Aorta (tissue), 5 donors: ENCODE measurements at regions not wholly inside any gene's neighbourhood (a gene's known extent, or its start where the extent isn't known, plus 50 kb on each side); places are given as distances from the start of the nearest gene placed in this dataset.

Experiments
- ATAC-seq: fragments of 200-7000 bp; cut with Tn5 transposase; one replicate; pipeline ENCODE4 v1.9.1; 2022; ENCODE audit warnings: moderate library complexity; ENCODE audit not compliant: low FRiP score
- DNase-seq, 2 donors: peaks; one replicate each; pipeline ENCODE4 v3.0.0-alpha.2; 2020
- H3K27ac ChIP-seq, 2 donors: one replicate each; pipeline ENCODE4 v1.5.1; 2013; ENCODE audit warnings: low read length in 2 of 2, mild to moderate bottlenecking in 2 of 2, moderate library complexity in 2 of 2, control low read depth in 1 of 2, inconsistent platforms in 1 of 2, low read depth in 1 of 2
- H3K27me3 ChIP-seq, 2 donors: one replicate each; pipeline ENCODE4 v1.6.1; 2013; ENCODE audit warnings: control low read depth in 1 of 2, low read length in 1 of 2, mild to moderate bottlenecking in 1 of 2, moderate library complexity in 1 of 2; ENCODE audit not compliant: insufficient read depth in 2 of 2, control insufficient read depth in 1 of 2
- H3K36me3 ChIP-seq, 2 donors: one replicate each; pipeline ENCODE4 v1.6.1; 2013; ENCODE audit warnings: control low read depth in 1 of 2, low read length in 1 of 2, mild to moderate bottlenecking in 1 of 2; ENCODE audit not compliant: insufficient read depth in 2 of 2, control insufficient read depth in 1 of 2
- H3K4me1 ChIP-seq, 2 donors: one replicate each; pipeline ENCODE4 v1.6.1; 2013; ENCODE audit warnings: low read length in 2 of 2, control low read depth in 1 of 2, mild to moderate bottlenecking in 1 of 2, moderate library complexity in 1 of 2; ENCODE audit not compliant: insufficient read depth in 2 of 2, control insufficient read depth in 1 of 2
- H3K4me3 ChIP-seq, 2 donors: one replicate each; pipeline ENCODE4 v1.5.1; 2013; ENCODE audit warnings: low read length in 2 of 2, control low read depth in 1 of 2, mild to moderate bottlenecking in 1 of 2
- H3K9me3 ChIP-seq: one replicate; pipeline ENCODE4 v1.6.1; 2013; ENCODE audit warnings: mild to moderate bottlenecking, low read length; ENCODE audit not compliant: control insufficient read depth
- WGBS, 2 donors: extraction: QIAGEN DNeasy Blood & Tissue Kit; methylation state at CpG; one replicate each; pipeline ENCODE4 v1.1.7; 2013; 5-methylcytosine and 5-hydroxymethylcytosine counted together
- intact Hi-C, 2 donors: fragments of 100-400 bp; cut with DNase I; formaldehyde crosslinking; loops; one replicate each; pipeline versions ENCODE4 v1.14.2 to v1.15.0; 2022
- donor health status: healthy with polysubstance abuse.
- donor health status: Bipolar disorder and iron deficiency.
- donor health status: DM: no; HTN: no; CAD: no.
- donor health status: DM: no; HTN: no; CAD: no.
- donor health status: DM: yes; HTN: yes; CAD: no.

DNA sequence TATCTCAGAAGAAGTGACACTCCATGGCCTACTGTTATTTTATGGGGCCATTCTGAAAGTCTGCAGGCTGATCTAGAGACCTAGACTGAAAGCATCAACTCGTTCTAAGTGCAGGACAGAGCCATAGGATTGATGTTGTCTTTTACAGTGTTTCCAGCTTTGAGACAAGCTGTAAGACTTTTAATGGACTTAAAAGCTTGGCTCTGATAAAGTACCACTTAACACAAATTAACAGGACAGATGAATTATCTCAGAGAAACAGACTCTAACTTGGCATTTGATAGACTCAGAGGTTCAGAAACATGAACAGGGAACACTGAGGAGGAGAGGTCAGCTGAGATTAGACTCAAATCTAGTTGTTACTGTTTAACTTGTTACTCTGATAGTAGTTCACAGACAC, 203.2 kb downstream of the TLR4 start:
- ATAC-seq: no peak
- H3K9me3 ChIP-seq: peaks cover 1% of the 10 kb centered on the region
- no peak overlapping the region for H3K4me3 ChIP-seq
- H3K27me3 ChIP-seq: no peaks in the 10 kb centered on the region
- no peak for DNase-seq
- no peak overlapping the region for H3K27ac ChIP-seq
- WGBS, 2 donors: 14 to 22% methylated on average over 1 of the region's 1 CpG
- H3K4me1 ChIP-seq: no peaks in the 10 kb centered on the region
- intact Hi-C loops: no loop called here
- H3K36me3 ChIP-seq: no peaks in the 10 kb centered on the region

DNA sequence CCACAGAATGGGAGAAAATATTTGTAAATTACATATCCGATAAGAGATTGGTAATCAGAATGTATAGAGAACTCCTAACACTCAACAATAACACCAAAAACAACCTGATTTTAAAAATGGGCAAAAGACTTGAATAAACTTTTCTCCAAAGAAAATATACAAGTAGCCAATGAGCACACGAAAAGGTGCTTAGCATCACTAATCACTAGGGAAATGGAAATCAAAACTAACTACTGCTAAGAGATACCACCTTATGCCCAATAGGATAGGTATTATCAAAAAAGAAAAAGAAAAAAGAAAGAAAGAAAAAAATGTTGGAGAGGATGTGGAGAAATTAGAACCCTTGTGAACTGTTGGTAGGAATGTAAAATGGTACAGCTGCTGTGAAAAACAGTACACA, 212.1 kb downstream of the TLR4 start:
- ATAC-seq: no peak
- 73 to 79% methylated on average over 2 of the region's 2 CpGs for WGBS, 2 donors
- intact Hi-C loops: no loop called here
- DNase-seq: no peak
- no peaks in the 10 kb centered on the region for H3K4me1 ChIP-seq
- no peaks in the 10 kb centered on the region for H3K27me3 ChIP-seq
- H3K36me3 ChIP-seq: no peaks in the 10 kb centered on the region
- H3K9me3 ChIP-seq: no peaks in the 10 kb centered on the region
- H3K4me3 ChIP-seq: no peak overlapping the region
- no peak overlapping the region for H3K27ac ChIP-seq

DNA sequence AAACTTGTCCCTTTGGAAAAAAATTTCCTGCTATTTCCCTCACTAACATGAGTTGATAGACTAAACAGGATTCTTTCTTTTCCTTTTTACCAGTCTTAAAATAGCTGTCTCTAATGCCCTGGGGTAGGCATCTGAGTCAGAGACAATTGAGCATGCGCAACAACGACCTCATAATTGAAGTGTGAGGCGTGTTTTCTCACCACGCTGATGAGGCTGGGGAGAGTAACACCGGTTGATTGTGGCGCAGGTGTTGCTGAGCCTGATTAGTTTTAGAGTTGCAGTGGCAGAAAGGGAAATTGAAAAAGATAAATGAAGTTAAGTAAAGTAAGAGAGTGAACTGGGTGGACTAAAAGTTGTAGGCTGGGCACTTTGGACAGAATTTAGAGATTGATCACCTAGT, 213.7 kb downstream of the TLR4 start:
- intact Hi-C loops: no loop called here
- no peak for ATAC-seq
- 49 to 59% methylated on average over 6 of the region's 6 CpGs for WGBS, 2 donors

DNA sequence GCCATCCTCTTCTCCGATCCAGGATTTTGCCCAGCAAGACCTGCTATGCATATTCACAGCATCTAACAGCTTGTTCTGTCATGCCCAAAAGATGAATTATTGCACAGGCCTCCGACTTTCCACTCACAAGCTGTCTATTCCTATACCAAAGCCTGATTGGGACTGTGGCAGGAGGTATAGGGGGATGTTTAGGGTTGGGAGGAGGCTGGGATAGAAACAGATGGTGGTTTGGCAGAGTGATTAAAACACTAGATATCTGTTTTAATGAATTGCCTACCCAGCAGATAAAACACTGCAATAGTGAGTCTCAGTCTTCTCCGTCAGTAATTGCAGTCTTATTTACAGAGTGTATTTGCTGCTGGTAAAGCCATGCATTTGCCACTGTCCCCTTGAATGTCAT, 215.3 kb downstream of the TLR4 start:
- H3K27ac ChIP-seq: no peak overlapping the region
- intact Hi-C loops: no loop called here
- H3K4me3 ChIP-seq: no peak overlapping the region
- H3K36me3 ChIP-seq: no peaks in the 10 kb centered on the region
- H3K9me3 ChIP-seq: no peaks in the 10 kb centered on the region
- 56 to 61% methylated on average over 3 of the region's 3 CpGs for WGBS, 2 donors
- ATAC-seq (no peak), DNase-seq (no peak)
- H3K27me3 ChIP-seq: no peaks in the 10 kb centered on the region
- H3K4me1 ChIP-seq: no peaks in the 10 kb centered on the region

More for the DNA sequence above, 213.7 kb downstream of the TLR4 start:
- H3K36me3 ChIP-seq: no peaks in the 10 kb centered on the region
- no peaks in the 10 kb centered on the region for H3K4me1 ChIP-seq
- no peaks in the 10 kb centered on the region for H3K27me3 ChIP-seq
- no peak overlapping the region for H3K4me3 ChIP-seq
- H3K9me3 ChIP-seq: no peaks in the 10 kb centered on the region
- DNase-seq: no peak
- H3K27ac ChIP-seq: no peak overlapping the region

DNA sequence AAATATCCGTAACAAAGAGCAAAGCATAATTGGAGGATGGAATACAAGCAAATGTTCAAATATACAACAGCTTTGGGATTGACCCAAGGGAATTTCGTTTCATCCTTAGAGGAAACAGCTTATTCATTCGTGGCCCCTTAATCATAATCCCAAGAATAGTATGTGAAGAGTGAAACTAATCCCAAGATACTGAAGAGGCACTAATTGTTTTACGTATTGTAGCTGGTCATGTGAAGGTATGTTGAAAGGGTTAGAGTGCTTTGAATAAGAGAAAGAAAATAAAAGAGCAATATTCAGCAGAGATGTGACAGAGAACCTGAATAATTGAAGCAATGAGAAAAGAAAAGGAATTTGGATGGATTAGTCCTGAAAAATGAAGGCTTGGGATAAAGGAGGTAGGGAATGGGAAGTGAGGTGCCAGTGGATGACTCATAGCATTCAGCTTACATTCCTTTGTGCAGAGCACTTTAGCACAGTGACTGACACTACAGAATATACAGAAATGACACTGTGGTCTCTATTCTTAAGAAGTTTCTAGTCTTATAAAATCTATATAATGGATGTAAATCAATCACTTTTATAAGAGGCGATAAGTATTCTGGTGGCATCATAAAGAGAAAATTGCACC, 221.9 kb downstream of the TLR4 start:
- no peak for ATAC-seq

DNA sequence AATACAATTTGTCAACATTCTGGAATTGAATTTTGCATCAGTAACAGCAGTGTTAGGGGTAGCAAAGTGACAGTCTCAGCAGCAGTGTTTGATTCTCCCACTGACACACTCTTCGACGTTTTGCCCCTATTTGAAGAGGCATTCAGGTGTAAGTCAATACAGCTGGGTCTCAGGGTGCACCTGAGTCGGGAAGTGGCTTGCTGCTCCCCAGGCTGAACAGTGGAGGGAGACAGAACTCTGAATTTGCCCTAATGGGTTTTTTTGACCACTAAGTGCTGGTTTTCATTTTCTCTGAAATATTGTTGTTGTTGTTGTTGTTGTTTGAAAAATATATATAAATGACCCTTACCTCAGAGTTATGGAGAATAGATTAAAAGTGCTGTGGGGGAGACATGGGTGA, 223.2 kb downstream of the TLR4 start:
- ATAC-seq (no peak), DNase-seq (no peak)
- Histone ChIP-seq H3K27me3 (peaks cover 0 to 1% of the 10 kb centered on the region in 2 donors), H3K4me1 (no peaks in the 10 kb centered on the region), H3K27ac (no peak overlapping the region), H3K9me3 (no peaks in the 10 kb centered on the region), H3K4me3 (no peak overlapping the region), H3K36me3 (no peaks in the 10 kb centered on the region)
- 45 to 56% methylated on average over 3 of the region's 3 CpGs for WGBS, 2 donors
- intact Hi-C loops: no loop called here

More for the DNA sequence above, 221.9 kb downstream of the TLR4 start:
- Histone ChIP-seq H3K4me1 (no peaks in the 10 kb centered on the region), H3K9me3 (no peaks in the 10 kb centered on the region), H3K27ac (no peak overlapping the region), H3K36me3 (no peaks in the 10 kb centered on the region), H3K4me3 (no peak overlapping the region), H3K27me3 (peaks cover 0 to 1% of the 10 kb centered on the region in 2 donors)
- WGBS, 2 donors: 63 to 66% methylated on average over 5 of the region's 5 CpGs
- intact Hi-C loops: no loop called here
- DNase-seq: no peak

DNA sequence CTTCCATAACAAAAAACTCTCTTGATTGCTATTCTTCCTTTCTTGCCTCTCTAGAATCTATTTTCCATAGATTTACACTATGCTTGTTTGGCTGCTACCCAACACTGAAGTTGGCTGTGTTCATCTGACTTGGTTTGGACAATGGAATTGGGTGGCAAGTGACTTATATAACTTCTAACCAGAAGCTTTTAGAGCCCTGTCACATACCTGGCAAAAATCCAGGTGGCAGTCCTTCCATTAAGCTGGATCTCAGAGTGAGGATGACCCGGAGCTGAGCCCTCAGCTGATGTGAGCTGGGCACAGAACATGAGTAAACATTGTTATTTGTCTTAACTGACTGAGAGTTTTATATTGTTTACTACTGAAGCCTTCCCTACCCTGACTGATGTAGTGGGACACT, 225.7 kb downstream of the TLR4 start:
- Histone ChIP-seq H3K27me3 (peaks cover 0 to 3% of the 10 kb centered on the region in 2 donors), H3K27ac (no peak overlapping the region), H3K4me1 (no peaks in the 10 kb centered on the region), H3K9me3 (no peaks in the 10 kb centered on the region), H3K4me3 (no peak overlapping the region), H3K36me3 (no peaks in the 10 kb centered on the region)
- intact Hi-C loops: no loop called here
- no peak for DNase-seq
- ATAC-seq: no peak
- 35 to 40% methylated on average over 1 of the region's 1 CpG for WGBS, 2 donors

DNA sequence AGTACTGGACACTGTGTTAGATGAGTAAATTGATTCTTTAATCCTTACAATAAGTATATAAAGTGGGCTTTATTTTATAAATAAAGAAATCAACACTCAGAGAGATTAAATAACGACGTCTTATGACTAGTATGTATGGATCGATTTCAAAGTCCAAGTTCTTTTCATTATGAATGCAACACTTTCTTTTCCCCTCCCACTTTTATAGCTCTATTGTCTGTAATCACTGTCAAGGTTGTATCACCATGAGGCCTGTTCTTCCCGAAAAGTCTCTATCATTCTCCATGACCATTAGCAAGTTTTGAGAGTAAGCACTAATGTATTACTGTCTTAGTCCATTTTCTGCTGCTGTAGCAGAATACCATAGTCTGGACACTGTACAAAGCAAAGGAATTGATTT, 228.4 kb downstream of the TLR4 start:
- Histone ChIP-seq H3K4me3 (no peak overlapping the region), H3K36me3 (no peaks in the 10 kb centered on the region), H3K4me1 (no peaks in the 10 kb centered on the region), H3K9me3 (no peaks in the 10 kb centered on the region), H3K27ac (no peak overlapping the region), H3K27me3 (peaks cover 0 to 1% of the 10 kb centered on the region in 2 donors)
- 90 to 92% methylated on average over 4 of the region's 4 CpGs for WGBS, 2 donors
- no peak for ATAC-seq
- DNase-seq: no peak
- intact Hi-C loops: no loop called here

DNA sequence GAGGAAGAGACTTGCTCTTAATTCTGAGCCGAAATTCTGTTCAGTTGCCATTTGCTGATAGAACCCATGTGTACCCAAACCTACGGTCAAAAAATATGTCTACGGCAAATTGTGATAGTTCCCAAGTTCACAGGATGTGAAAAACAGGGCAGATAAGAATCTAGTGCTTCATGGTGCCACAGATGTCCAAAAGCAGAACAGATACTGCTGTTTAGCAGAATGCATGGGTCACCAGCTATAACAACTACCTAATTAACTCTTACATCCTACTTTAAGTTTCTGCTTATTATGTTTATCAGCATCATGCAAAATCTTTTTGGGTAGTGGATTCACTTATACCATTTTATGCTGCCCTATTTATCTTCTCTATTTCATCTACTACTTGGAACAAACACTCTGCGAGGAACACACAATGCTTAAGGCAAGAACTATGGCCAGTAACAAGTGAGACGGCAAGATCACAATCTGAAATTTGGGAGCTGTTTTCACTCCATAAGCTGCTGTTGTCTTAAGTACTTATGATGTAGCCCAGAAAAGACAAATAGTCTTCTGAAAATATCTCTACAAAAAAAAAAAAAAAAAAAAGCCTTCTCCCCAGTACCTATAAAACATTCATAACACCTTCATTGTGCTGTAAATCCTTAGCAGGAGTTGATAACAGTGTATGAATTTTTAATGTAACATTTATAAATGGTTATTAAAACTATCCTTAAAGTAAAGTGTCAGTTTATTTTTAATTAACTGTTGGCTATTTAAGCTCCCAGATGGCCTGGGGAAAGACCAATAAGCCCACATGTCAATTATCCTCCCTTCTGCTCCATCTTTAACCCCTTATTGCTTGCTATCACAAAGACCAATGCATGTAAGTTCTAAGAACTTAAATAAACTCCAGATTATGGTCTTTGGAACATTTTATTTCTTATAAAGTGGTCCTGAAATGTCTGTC, 232.3 kb downstream of the TLR4 start:
- WGBS, 2 donors: 68 to 77% methylated on average over 5 of the region's 5 CpGs
- H3K27ac ChIP-seq: no peak overlapping the region
- no peak overlapping the region for H3K4me3 ChIP-seq
- intact Hi-C loops: no loop called here
- H3K9me3 ChIP-seq: no peaks in the 10 kb centered on the region
- H3K36me3 ChIP-seq: no peaks in the 10 kb centered on the region
- H3K27me3 ChIP-seq: peaks cover 0 to 1% of the 10 kb centered on the region in 2 donors
- ATAC-seq (no peak), DNase-seq (no peak)
- no peaks in the 10 kb centered on the region for H3K4me1 ChIP-seq
